PFSK-1 (cell line): ENCODE measurements at regions not wholly inside any gene's neighbourhood (a gene's known extent, or its start where the extent isn't known, plus 50 kb on each side); places are given as distances from the start of the nearest gene placed in this dataset.

Experiments used
- FOXP2 ChIP-seq: optimal IDR thresholded peaks from 2 replicates; pipeline ENCODE3; 2011; ENCODE audit warnings: borderline replicate concordance, control low read depth, inconsistent platforms; ENCODE audit not compliant: insufficient read depth; ENCODE audit errors: extremely low read length, extremely low read depth
- POLR2AphosphoS5 ChIP-seq: IDR thresholded peaks from 2 replicates; pipeline ENCODE4 v1.6.1; 2012; ENCODE audit warnings: low read depth, mild to moderate bottlenecking, control low read depth, low read length, moderate library complexity
- REST ChIP-seq, 2 experiments: IDR thresholded peaks; 2 replicates each; pipeline versions ENCODE4 v1.6.1 to v1.8.0; 2011 to 2012; ENCODE audit warnings: low read depth in 2 of 2, low read length in 2 of 2, control low read depth in 1 of 2, inconsistent platforms in 1 of 2, mild to moderate bottlenecking in 1 of 2, moderate library complexity in 1 of 2; ENCODE audit not compliant: insufficient read depth in 1 of 2
- SIN3A ChIP-seq: IDR thresholded peaks from 2 replicates; pipeline ENCODE4 v1.6.1; 2012; ENCODE audit warnings: mild to moderate bottlenecking, low read length, moderate library complexity, borderline replicate concordance; ENCODE audit not compliant: insufficient read depth
- TAF1 ChIP-seq: IDR thresholded peaks from 2 replicates; pipeline ENCODE4 v1.6.1; 2012; ENCODE audit warnings: low read length, control low read depth, borderline replicate concordance; ENCODE audit not compliant: insufficient read depth

- TF ChIP-seq POLR2AphosphoS5 (no peak), REST (IDR thresholded peaks at IDR 0.05; ENCODE audit: insufficient read depth in 1 of 2, low read depth in 2 of 2, low read length in 2 of 2) (no peak), TAF1 (no peak), SIN3A (no peak), FOXP2 (no peak)
These were observed 83.6 kb downstream of the HPGD start for GRCh38 chr4:174438711-174439110.

GRCh38 chr4:174437749-174438148, 84.5 kb downstream of the HPGD start:
- TF ChIP-seq REST (IDR thresholded peaks at IDR 0.05; ENCODE audit: insufficient read depth in 1 of 2, low read depth in 2 of 2, low read length in 2 of 2) (no peak), FOXP2 (no peak), TAF1 (no peak), POLR2AphosphoS5 (no peak), SIN3A (no peak)

GRCh38 chr4:174437324-174437723, 85.0 kb downstream of the HPGD start:
- TF ChIP-seq TAF1 (no peak), REST (IDR thresholded peaks at IDR 0.05; ENCODE audit: insufficient read depth in 1 of 2, low read depth in 2 of 2, low read length in 2 of 2) (no peak), POLR2AphosphoS5 (no peak), FOXP2 (no peak), SIN3A (no peak)

- no peak for TF ChIP-seq FOXP2
- no peak for TF ChIP-seq REST (IDR thresholded peaks at IDR 0.05; ENCODE audit: insufficient read depth in 1 of 2, low read depth in 2 of 2, low read length in 2 of 2)
- no peak for TF ChIP-seq POLR2AphosphoS5
- no peak for TF ChIP-seq TAF1
- no peak for TF ChIP-seq SIN3A
These were observed 85.9 kb downstream of the HPGD start for GRCh38 chr4:174436377-174436776.

GRCh38 chr4:174435974-174436373, 86.3 kb downstream of the HPGD start:
- no peak for TF ChIP-seq FOXP2
- TF ChIP-seq POLR2AphosphoS5: no peak
- TF ChIP-seq TAF1: no peak
- no peak for TF ChIP-seq REST (IDR thresholded peaks at IDR 0.05; ENCODE audit: insufficient read depth in 1 of 2, low read depth in 2 of 2, low read length in 2 of 2)
- no peak for TF ChIP-seq SIN3A
